Panc1 (cell line): ENCODE measurements at regions not wholly inside any gene's neighbourhood (a gene's known extent, or its start where the extent isn't known, plus 50 kb on each side); places are given as distances from the start of the nearest gene placed in this dataset.

Experiments used
- ATAC-seq: fragments of 200-7000 bp; cut with Tn5 transposase; 2 replicates; pipeline ENCODE4 v1.9.1; 2020; ENCODE audit warnings: mild to moderate bottlenecking, moderate library complexity
- BruUV-seq: library from RNA; stranded (reverse); fragments of 400-500 nt; replicated peaks from 2 replicates; lab custom pipeline; 2021; lab: Mats Ljungman, UMichigan
- CTCF ChIA-PET: fragments of 300-600 bp; sonication (Branson Sonifier 250); formaldehyde crosslinking; loops from one replicate; lab custom pipeline; 2022; ENCODE audit warnings: antibody characterized with exemption; lab: Charles Lee
- POLR2A ChIA-PET: fragments of 300-600 bp; sonication (Branson Sonifier 250); formaldehyde crosslinking; loops from one replicate; lab custom pipeline; 2022; ENCODE audit warnings: antibody characterized with exemption; lab: Charles Lee
- DNase-seq: peaks from one replicate; pipeline ENCODE4 v3.0.0-alpha.2; 2010; ENCODE audit warnings: low read depth, low spot score
- H3K27ac ChIP-seq: 2 replicates; pipeline ENCODE4 v1.5.1; 2011; ENCODE audit warnings: mild to moderate bottlenecking, low read length, inconsistent platforms
- H3K27me3 ChIP-seq: fragments of 200-500 bp; sonication (Bioruptor generic); 2 replicates; pipeline ENCODE4 v1.6.0; 2014; ENCODE audit warnings: low read length, inconsistent platforms; ENCODE audit not compliant: control insufficient read depth, insufficient read depth
- H3K36me3 ChIP-seq: fragments of 200-500 bp; sonication (Bioruptor generic); 2 replicates; pipeline ENCODE4 v1.5.1; 2014; ENCODE audit warnings: inconsistent platforms, mild to moderate bottlenecking, low read length, moderate library complexity; ENCODE audit not compliant: control insufficient read depth, insufficient read depth
- H3K4me1 ChIP-seq: 2 replicates; pipeline ENCODE4 v1.5.1; 2011; ENCODE audit warnings: inconsistent platforms, mild to moderate bottlenecking, low read length, moderate library complexity; ENCODE audit not compliant: control insufficient read depth, insufficient read depth
- H3K4me3 ChIP-seq, 2 experiments: 2 replicates each; pipeline ENCODE4 v1.5.1; 2011 to 2012; ENCODE audit warnings: low read depth in 2 of 2, low read length in 2 of 2, mild to moderate bottlenecking in 2 of 2, inconsistent platforms in 1 of 2, moderate library complexity in 1 of 2
- H3K9me3 ChIP-seq: fragments of 200-500 bp; sonication (Bioruptor generic); 2 replicates; pipeline ENCODE4 v1.5.1; 2014; ENCODE audit warnings: low read depth, mild to moderate bottlenecking, inconsistent platforms, low read length, moderate library complexity; ENCODE audit not compliant: control insufficient read depth, insufficient read depth
- POLR2AphosphoS5 ChIP-seq: IDR thresholded peaks from 2 replicates; pipeline ENCODE4 v1.6.1; 2012; ENCODE audit warnings: mild to moderate bottlenecking, low read depth, low read length, moderate library complexity
- REST ChIP-seq, 2 experiments: IDR thresholded peaks; 2 replicates each; pipeline ENCODE4 v1.6.1; 2011 to 2012; ENCODE audit warnings: low read depth in 2 of 2, control low read depth in 1 of 2, low read length in 1 of 2, mild to moderate bottlenecking in 1 of 2, moderate library complexity in 1 of 2; ENCODE audit not compliant: insufficient read depth in 1 of 2
- SIN3A ChIP-seq: IDR thresholded peaks from 2 replicates; pipeline ENCODE4 v1.6.1; 2012; ENCODE audit warnings: low read depth, mild to moderate bottlenecking, low read length, moderate library complexity, borderline replicate concordance; ENCODE audit not compliant: insufficient read depth
- TCF7L2 ChIP-seq: IDR thresholded peaks from 2 replicates; pipeline ENCODE4 v1.6.1; 2011; ENCODE audit warnings: mild to moderate bottlenecking, low read depth, low read length, inconsistent platforms
- in situ Hi-C: cut with HindIII; loops from 2 replicates; pipeline ENCODE4 v1.10.0; 2016; ENCODE audit warnings: low sequenced_read_pairs, low pct_unique_long_range_greater_than_20kb
- intact Hi-C: fragments of 100-400 bp; cut with micrococcal nuclease; formaldehyde crosslinking; loops from one replicate; pipeline ENCODE4 v1.10.0; 2022; ENCODE audit not compliant: unreplicated experiment
- TF ChIP-seq, protein P1 (sequence below): fragments of 450-650 bp; IDR thresholded peaks from 2 replicates; pipeline ENCODE4 v1.5.1; 2017; ENCODE audit warnings: mild to moderate bottlenecking

- TF ChIP-seq REST (IDR thresholded peaks at IDR 0.05; ENCODE audit: insufficient read depth in 1 of 2, low read depth in 2 of 2, low read length in 1 of 2) (no peak), TCF7L2 (no peak), SIN3A (no peak), POLR2AphosphoS5 (no peak)
- TF ChIP-seq, protein P1, sequence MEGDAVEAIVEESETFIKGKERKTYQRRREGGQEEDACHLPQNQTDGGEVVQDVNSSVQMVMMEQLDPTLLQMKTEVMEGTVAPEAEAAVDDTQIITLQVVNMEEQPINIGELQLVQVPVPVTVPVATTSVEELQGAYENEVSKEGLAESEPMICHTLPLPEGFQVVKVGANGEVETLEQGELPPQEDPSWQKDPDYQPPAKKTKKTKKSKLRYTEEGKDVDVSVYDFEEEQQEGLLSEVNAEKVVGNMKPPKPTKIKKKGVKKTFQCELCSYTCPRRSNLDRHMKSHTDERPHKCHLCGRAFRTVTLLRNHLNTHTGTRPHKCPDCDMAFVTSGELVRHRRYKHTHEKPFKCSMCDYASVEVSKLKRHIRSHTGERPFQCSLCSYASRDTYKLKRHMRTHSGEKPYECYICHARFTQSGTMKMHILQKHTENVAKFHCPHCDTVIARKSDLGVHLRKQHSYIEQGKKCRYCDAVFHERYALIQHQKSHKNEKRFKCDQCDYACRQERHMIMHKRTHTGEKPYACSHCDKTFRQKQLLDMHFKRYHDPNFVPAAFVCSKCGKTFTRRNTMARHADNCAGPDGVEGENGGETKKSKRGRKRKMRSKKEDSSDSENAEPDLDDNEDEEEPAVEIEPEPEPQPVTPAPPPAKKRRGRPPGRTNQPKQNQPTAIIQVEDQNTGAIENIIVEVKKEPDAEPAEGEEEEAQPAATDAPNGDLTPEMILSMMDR = no peak
- ChIA-PET CTCF (no interaction called here), POLR2A (no interaction called here)
- no TSS peak for BruUV-seq
- intact Hi-C loops (no loop called here), in situ Hi-C loops (no loop called here)
- Histone ChIP-seq H3K27me3 (no peaks in the 10 kb centered on the region), H3K4me1 (no peaks in the 10 kb centered on the region), H3K36me3 (no peaks in the 10 kb centered on the region), H3K9me3 (no peaks in the 10 kb centered on the region), H3K4me3 (no peak overlapping the region), H3K27ac (no peak overlapping the region)
- DNase-seq (no peak), ATAC-seq (no peak)
Observed at GRCh38 chr12:127923501-127923900, 343.5 kb upstream of the TMEM132C start.

- no TSS peak for BruUV-seq
- Histone ChIP-seq H3K27me3 (no peaks in the 10 kb centered on the region), H3K36me3 (no peaks in the 10 kb centered on the region), H3K27ac (no peak overlapping the region), H3K9me3 (no peaks in the 10 kb centered on the region), H3K4me1 (no peaks in the 10 kb centered on the region), H3K4me3 (no peak overlapping the region)
- DNase-seq = no peak
- POLR2A ChIA-PET = no interaction called here
- TF ChIP-seq TCF7L2 = no peak
- TF ChIP-seq, protein P1 = peak; percentile 59
- intact Hi-C loops = no loop called here
- CTCF ChIA-PET = no interaction called here
- ATAC-seq = no peak
- in situ Hi-C loops = no loop called here
Observed at GRCh38 chr12:127925971-127926370, 341.0 kb upstream of the TMEM132C start.

GRCh38 chr12:127928178-127928577, 338.8 kb upstream of the TMEM132C start:
- no peaks in the 10 kb centered on the region for H3K36me3 ChIP-seq
- TF ChIP-seq TCF7L2 (no peak), REST (IDR thresholded peaks at IDR 0.05; ENCODE audit: insufficient read depth in 1 of 2, low read depth in 2 of 2, low read length in 1 of 2) (no peak), POLR2AphosphoS5 (no peak), SIN3A (no peak)
- TF ChIP-seq, protein P1 = no peak
- POLR2A ChIA-PET = no interaction called here
- BruUV-seq = no TSS peak
- no peaks in the 10 kb centered on the region for H3K27me3 ChIP-seq
- ATAC-seq (no peak), DNase-seq (no peak)
- intact Hi-C loops = no loop called here
- CTCF ChIA-PET = no interaction called here
- in situ Hi-C loops = no loop called here
- no peaks in the 10 kb centered on the region for H3K4me1 ChIP-seq
- H3K9me3 ChIP-seq = no peaks in the 10 kb centered on the region
- H3K27ac ChIP-seq = no peak overlapping the region
- no peak overlapping the region for H3K4me3 ChIP-seq
